HUES48 (cell line): ENCODE measurements at regions not wholly inside any gene's neighbourhood (a gene's known extent, or its start where the extent isn't known, plus 50 kb on each side); places are given as distances from the start of the nearest gene placed in this dataset.
A peak's percentile ranks its signal among the peaks of the same experiment; 100 is the strongest.
"Not testable (repeated sequence)": the region's sequence is repeated elsewhere in the genome, so short reads cannot be mapped to it uniquely, and the experiment has no call there.

Experiments used
- H3K27ac ChIP-seq: one replicate; pipeline ENCODE4 v1.7.0; 2013; ENCODE audit warnings: low read depth, low read length, inconsistent platforms
- H3K27me3 ChIP-seq: 2 replicates; pipeline ENCODE4 v1.6.1; 2013; ENCODE audit warnings: mild to moderate bottlenecking, low read length; ENCODE audit not compliant: control insufficient read depth, insufficient read depth
- H3K36me3 ChIP-seq: 2 replicates; pipeline ENCODE4 v1.6.1; 2013; ENCODE audit warnings: low read length; ENCODE audit not compliant: control insufficient read depth, insufficient read depth
- H3K4me1 ChIP-seq: 2 replicates; pipeline ENCODE4 v1.6.1; 2013; ENCODE audit warnings: mild to moderate bottlenecking, low read length; ENCODE audit not compliant: control insufficient read depth, insufficient read depth
- H3K4me3 ChIP-seq: 2 replicates; pipeline ENCODE4 v1.5.1; 2013; ENCODE audit warnings: mild to moderate bottlenecking, low read depth, low read length
- H3K9ac ChIP-seq: 2 replicates; pipeline ENCODE4 v1.6.1; 2013; ENCODE audit warnings: mild to moderate bottlenecking, low read depth, low read length, moderate library complexity
- H3K9me3 ChIP-seq: 2 replicates; pipeline ENCODE4 v1.6.1; 2013; ENCODE audit warnings: low read length; ENCODE audit not compliant: control insufficient read depth, insufficient read depth

- not testable (repeated sequence) for H3K4me3 ChIP-seq, H3K9ac ChIP-seq, H3K9me3 ChIP-seq, H3K4me1 ChIP-seq, H3K36me3 ChIP-seq, H3K27me3 ChIP-seq, H3K27ac ChIP-seq
These were observed 313.3 kb upstream of the ADAMTS9 start for GRCh38 chr3:65001119-65001518.

- Histone ChIP-seq H3K27ac (no peak overlapping the region), H3K9ac (no peak overlapping the region), H3K4me1 (peaks cover 23% of the 10 kb centered on the region), H3K36me3 (no peaks in the 10 kb centered on the region), H3K9me3 (no peaks in the 10 kb centered on the region), H3K4me3 (no peak overlapping the region), H3K27me3 (no peaks in the 10 kb centered on the region)
These were observed 310.5 kb upstream of the ADAMTS9 start for GRCh38 chr3:64998317-64998716.

GRCh38 chr3:64995857-64996551 lies 308.2 kb upstream of the ADAMTS9 start:
- Histone ChIP-seq H3K4me3 (no peak overlapping the region), H3K36me3 (no peaks in the 10 kb centered on the region), H3K27me3 (no peaks in the 10 kb centered on the region), H3K9ac (no peak overlapping the region), H3K27ac (no peak overlapping the region), H3K9me3 (no peaks in the 10 kb centered on the region), H3K4me1 (peaks cover 37% of the 10 kb centered on the region)

- no peaks in the 10 kb centered on the region for H3K36me3 ChIP-seq
- no peak overlapping the region for H3K4me3 ChIP-seq
- H3K9ac ChIP-seq: no peak overlapping the region
- H3K27me3 ChIP-seq: no peaks in the 10 kb centered on the region
- no peaks in the 10 kb centered on the region for H3K9me3 ChIP-seq
- H3K4me1 ChIP-seq: peaks cover 37% of the 10 kb centered on the region
- no peak overlapping the region for H3K27ac ChIP-seq
These were observed 306.0 kb upstream of the ADAMTS9 start for GRCh38 chr3:64993781-64994180.

GRCh38 chr3:64992530-64993285 lies 304.9 kb upstream of the ADAMTS9 start:
- peaks cover 37% of the 10 kb centered on the region for H3K4me1 ChIP-seq
- H3K27me3 ChIP-seq: no peaks in the 10 kb centered on the region
- H3K4me3 ChIP-seq: no peak overlapping the region
- no peaks in the 10 kb centered on the region for H3K36me3 ChIP-seq
- no peaks in the 10 kb centered on the region for H3K9me3 ChIP-seq
- H3K9ac ChIP-seq: no peak overlapping the region
- no peak overlapping the region for H3K27ac ChIP-seq

GRCh38 chr3:64988188-64988587 lies 300.4 kb upstream of the ADAMTS9 start:
- H3K9ac ChIP-seq: no peak overlapping the region
- no peaks in the 10 kb centered on the region for H3K36me3 ChIP-seq
- peaks cover 13% of the 10 kb centered on the region for H3K4me1 ChIP-seq
- no peak overlapping the region for H3K4me3 ChIP-seq
- no peak overlapping the region for H3K27ac ChIP-seq
- no peaks in the 10 kb centered on the region for H3K27me3 ChIP-seq
- H3K9me3 ChIP-seq: no peaks in the 10 kb centered on the region

GRCh38 chr3:64987726-64988125 lies 299.9 kb upstream of the ADAMTS9 start:
- H3K4me3 ChIP-seq: no peak overlapping the region
- H3K27ac ChIP-seq: no peak overlapping the region
- no peaks in the 10 kb centered on the region for H3K9me3 ChIP-seq
- H3K27me3 ChIP-seq: no peaks in the 10 kb centered on the region
- peaks cover 8% of the 10 kb centered on the region for H3K4me1 ChIP-seq
- no peak overlapping the region for H3K9ac ChIP-seq
- no peaks in the 10 kb centered on the region for H3K36me3 ChIP-seq

GRCh38 chr3:64985072-64985471 lies 297.3 kb upstream of the ADAMTS9 start:
- no peaks in the 10 kb centered on the region for H3K4me1 ChIP-seq
- no peaks in the 10 kb centered on the region for H3K9me3 ChIP-seq
- no peak overlapping the region for H3K9ac ChIP-seq
- no peaks in the 10 kb centered on the region for H3K36me3 ChIP-seq
- H3K27ac ChIP-seq: no peak overlapping the region
- H3K4me3 ChIP-seq: no peak overlapping the region
- no peaks in the 10 kb centered on the region for H3K27me3 ChIP-seq

GRCh38 chr3:64983583-64984359 lies 296.0 kb upstream of the ADAMTS9 start:
- no peak overlapping the region for H3K4me3 ChIP-seq
- no peaks in the 10 kb centered on the region for H3K27me3 ChIP-seq
- no peaks in the 10 kb centered on the region for H3K4me1 ChIP-seq
- no peaks in the 10 kb centered on the region for H3K36me3 ChIP-seq
- no peaks in the 10 kb centered on the region for H3K9me3 ChIP-seq
- no peak overlapping the region for H3K9ac ChIP-seq
- H3K27ac ChIP-seq: no peak overlapping the region

- Histone ChIP-seq H3K4me3 (no peak overlapping the region), H3K9ac (no peak overlapping the region), H3K27me3 (no peaks in the 10 kb centered on the region), H3K36me3 (no peaks in the 10 kb centered on the region), H3K9me3 (no peaks in the 10 kb centered on the region), H3K4me1 (no peaks in the 10 kb centered on the region), H3K27ac (peak overlapping the region; percentile 6)
These were observed 289.7 kb upstream of the ADAMTS9 start for GRCh38 chr3:64977308-64978100.
